ENCODE measurements at regions not wholly inside any gene's neighbourhood (a gene's known extent, or its start where the extent isn't known, plus 50 kb on each side); places are given as distances from the start of the nearest gene placed in this dataset.

GRCh38 chr18:41004324-41004723, 950.7 kb upstream of the PIK3C3 start:
- TF ChIP-seq CTCF (IDR thresholded peaks at IDR 0.05; ENCODE audit: extremely low read depth, insufficient read depth, missing control alignments), result no peak

GRCh38 chr18:40995529-40995928, 959.5 kb upstream of the PIK3C3 start:
- no peak for DNase-seq (ENCODE audit: low spot score)
- TF ChIP-seq CTCF (IDR thresholded peaks at IDR 0.05; ENCODE audit: extremely low read depth, insufficient read depth, missing control alignments), result no peak
- in situ Hi-C loops (cut with MboI; ENCODE audit: low pct_unique_long_range_greater_than_20kb, low sequenced_read_pairs, unreplicated experiment), result no loop called here

More at GRCh38 chr18:41004324-41004723, 950.7 kb upstream of the PIK3C3 start:
- in situ Hi-C loops (cut with MboI; ENCODE audit: low pct_unique_long_range_greater_than_20kb, low sequenced_read_pairs, unreplicated experiment), result no loop called here
- DNase-seq (ENCODE audit: low spot score), result no peak

- in situ Hi-C loops (cut with MboI; ENCODE audit: low pct_unique_long_range_greater_than_20kb, low sequenced_read_pairs, unreplicated experiment), result no loop called here
Measured at GRCh38 chr18:40993363-40993762, 961.7 kb upstream of the PIK3C3 start.

GRCh38 chr18:40987581-40987980, 967.5 kb upstream of the PIK3C3 start:
- no peak for DNase-seq (ENCODE audit: low spot score)
- in situ Hi-C loops (cut with MboI; ENCODE audit: low pct_unique_long_range_greater_than_20kb, low sequenced_read_pairs, unreplicated experiment), result no loop called here
- no peak for TF ChIP-seq CTCF (IDR thresholded peaks at IDR 0.05; ENCODE audit: extremely low read depth, insufficient read depth, missing control alignments)

More at GRCh38 chr18:40993363-40993762, 961.7 kb upstream of the PIK3C3 start:
- DNase-seq (ENCODE audit: low spot score), result no peak
- no peak for TF ChIP-seq CTCF (IDR thresholded peaks at IDR 0.05; ENCODE audit: extremely low read depth, insufficient read depth, missing control alignments)

- TF ChIP-seq CTCF (IDR thresholded peaks at IDR 0.05; ENCODE audit: extremely low read depth, insufficient read depth, missing control alignments), result no peak
- DNase-seq (ENCODE audit: low spot score), result no peak
- in situ Hi-C loops (cut with MboI; ENCODE audit: low pct_unique_long_range_greater_than_20kb, low sequenced_read_pairs, unreplicated experiment), result no loop called here
Measured at GRCh38 chr18:40985436-40985835, 969.6 kb upstream of the PIK3C3 start.

GRCh38 chr18:40984856-40985255, 970.2 kb upstream of the PIK3C3 start:
- in situ Hi-C loops (cut with MboI; ENCODE audit: low pct_unique_long_range_greater_than_20kb, low sequenced_read_pairs, unreplicated experiment), result no loop called here
- TF ChIP-seq CTCF (IDR thresholded peaks at IDR 0.05; ENCODE audit: extremely low read depth, insufficient read depth, missing control alignments), result no peak
- no peak for DNase-seq (ENCODE audit: low spot score)

GRCh38 chr18:40983835-40984234, 971.2 kb upstream of the PIK3C3 start:
- in situ Hi-C loops (cut with MboI; ENCODE audit: low pct_unique_long_range_greater_than_20kb, low sequenced_read_pairs, unreplicated experiment), result no loop called here
- DNase-seq (ENCODE audit: low spot score), result no peak
- no peak for TF ChIP-seq CTCF (IDR thresholded peaks at IDR 0.05; ENCODE audit: extremely low read depth, insufficient read depth, missing control alignments)
